PC-9 (cell line): ENCODE measurements at regions not wholly inside any gene's neighbourhood (a gene's known extent, or its start where the extent isn't known, plus 50 kb on each side); places are given as distances from the start of the nearest gene placed in this dataset.

Source experiments
- BruUV-seq: library from RNA; stranded (reverse); fragments of 400-500 nt; replicated peaks from 2 replicates; lab custom pipeline; 2021; lab: Mats Ljungman, UMichigan
- CTCF ChIA-PET: fragments of 300-600 bp; sonication (Branson Sonifier 250); formaldehyde crosslinking; loops from one replicate; lab custom pipeline; 2022; ENCODE audit warnings: antibody characterized with exemption; lab: Charles Lee
- POLR2A ChIA-PET: fragments of 300-600 bp; sonication (Branson Sonifier 250); formaldehyde crosslinking; loops from one replicate; lab custom pipeline; 2022; ENCODE audit warnings: antibody characterized with exemption; ENCODE audit not compliant: unreplicated experiment; lab: Charles Lee
- DNase-seq, 2 experiments: peaks; one replicate each; pipeline versions ENCODE4 v3.0.0 to v3.0.0-alpha.2; 2015 to 2022; ENCODE audit warnings: mixed read lengths in 1 of 2
- H2AFZ ChIP-seq: fragments of 200-600 bp; sonication (generic); 2 replicates; pipeline ENCODE4 v1.8.1; 2017; ENCODE audit warnings: antibody characterized with exemption
- H3F3A ChIP-seq: fragments of 200-600 bp; sonication (generic); 2 replicates; pipeline ENCODE4 v1.8.1; 2017; ENCODE audit warnings: antibody characterized with exemption, mild to moderate bottlenecking, low read depth; ENCODE audit not compliant: insufficient read depth
- H3K27ac ChIP-seq: fragments of 200-600 bp; sonication (generic); 2 replicates; pipeline ENCODE4 v1.6.1; 2016; ENCODE audit warnings: mixed run types
- H3K27me3 ChIP-seq: fragments of 200-600 bp; sonication (generic); 2 replicates; pipeline ENCODE4 v1.6.1; 2016; ENCODE audit warnings: low read depth, mixed run types; ENCODE audit not compliant: insufficient read depth
- H3K36me3 ChIP-seq: fragments of 200-600 bp; sonication (generic); 2 replicates; pipeline ENCODE4 v1.6.1; 2016; ENCODE audit warnings: low read depth, mixed run types
- H3K4me1 ChIP-seq: fragments of 200-600 bp; sonication (generic); replicated peaks from 2 replicates; pipeline ENCODE4 v1.6.1; 2016; ENCODE audit warnings: mixed run types; ENCODE audit not compliant: insufficient read depth
- H3K4me2 ChIP-seq: fragments of 200-600 bp; sonication (generic); 2 replicates; pipeline ENCODE4 v1.6.1; 2017; ENCODE audit warnings: mixed run types
- H3K4me3 ChIP-seq: fragments of 200-600 bp; sonication (generic); 2 replicates; pipeline ENCODE4 v1.6.1; 2016; ENCODE audit warnings: mixed run types
- H3K79me2 ChIP-seq: fragments of 200-600 bp; sonication (generic); 2 replicates; pipeline ENCODE4 v1.6.1; 2017; ENCODE audit warnings: low read depth, mixed run types
- H3K9me2 ChIP-seq: fragments of 200-600 bp; sonication (generic); 2 replicates; pipeline ENCODE4 v1.8.1; 2017; ENCODE audit warnings: mild to moderate bottlenecking; ENCODE audit not compliant: insufficient read depth
- H3K9me3 ChIP-seq: fragments of 200-600 bp; sonication (generic); 2 replicates; pipeline ENCODE4 v1.8.1; 2016; ENCODE audit warnings: low read depth; ENCODE audit not compliant: insufficient read depth
- H4K20me1 ChIP-seq: fragments of 200-600 bp; sonication (generic); 2 replicates; pipeline ENCODE4 v1.8.1; 2017; ENCODE audit not compliant: insufficient read depth
- CTCF ChIP-seq: fragments of 200-600 bp; sonication (generic); conservative IDR thresholded peaks from 2 replicates; pipeline ENCODE4 v1.6.1; 2017; ENCODE audit warnings: mixed run types, antibody characterized with exemption, mild to moderate bottlenecking, moderate library complexity
- EZH2 ChIP-seq: fragments of 200-600 bp; sonication (generic); IDR thresholded peaks from 2 replicates; pipeline ENCODE4 v1.8.0; 2017; ENCODE audit warnings: antibody characterized with exemption, low read depth
- intact Hi-C: fragments of 100-400 bp; cut with micrococcal nuclease; formaldehyde crosslinking; loops from one replicate; pipeline ENCODE4 v1.10.0; 2022; ENCODE audit not compliant: unreplicated experiment

- no peak overlapping the region for H3K4me3 ChIP-seq
- H3K4me1 ChIP-seq = no peaks in the 10 kb centered on the region
- no peaks in the 10 kb centered on the region for H4K20me1 ChIP-seq
- H3K36me3 ChIP-seq = no peaks in the 10 kb centered on the region
- H3K9me2 ChIP-seq = no peaks in the 10 kb centered on the region
- no peak overlapping the region for H3K27ac ChIP-seq
- BruUV-seq = no TSS peak
- H2AFZ ChIP-seq = no peak overlapping the region
- DNase-seq = no peak
- H3K9me3 ChIP-seq = no peaks in the 10 kb centered on the region
- no peak overlapping the region for H3K4me2 ChIP-seq
- no peaks in the 10 kb centered on the region for H3K79me2 ChIP-seq
- ChIA-PET POLR2A (no interaction called here), CTCF (no interaction called here)
- TF ChIP-seq CTCF (no peak), EZH2 (no peak)
- no peaks in the 10 kb centered on the region for H3F3A ChIP-seq
- intact Hi-C loops = no loop called here
- H3K27me3 ChIP-seq = no peaks in the 10 kb centered on the region
These were observed 132.8 kb upstream of the MPDZ start for GRCh38 chr9:13412331-13412730.

- CTCF ChIA-PET = no interaction called here
- H3K36me3 ChIP-seq = no peaks in the 10 kb centered on the region
These were observed 132.3 kb upstream of the MPDZ start for GRCh38 chr9:13411791-13412190.

GRCh38 chr9:13410566-13411031, 131.1 kb upstream of the MPDZ start:
- H4K20me1 ChIP-seq = no peaks in the 10 kb centered on the region
- H2AFZ ChIP-seq = no peak overlapping the region
- no peak overlapping the region for H3K4me2 ChIP-seq
- H3K4me1 ChIP-seq = no peaks in the 10 kb centered on the region
- H3K79me2 ChIP-seq = no peaks in the 10 kb centered on the region
- ChIA-PET POLR2A (no interaction called here), CTCF (no interaction called here)
- H3K27ac ChIP-seq = no peak overlapping the region
- H3K9me3 ChIP-seq = no peaks in the 10 kb centered on the region
- H3F3A ChIP-seq = no peaks in the 10 kb centered on the region
- intact Hi-C loops = no loop called here
- peak in 1 of 2 experiments; percentile 50 for DNase-seq
- no peak for TF ChIP-seq CTCF
- TF ChIP-seq EZH2 = no peak
- no peaks in the 10 kb centered on the region for H3K36me3 ChIP-seq
- no peak overlapping the region for H3K4me3 ChIP-seq
- H3K27me3 ChIP-seq = no peaks in the 10 kb centered on the region
- BruUV-seq = no TSS peak
- H3K9me2 ChIP-seq = no peaks in the 10 kb centered on the region

More at GRCh38 chr9:13411791-13412190, 132.3 kb upstream of the MPDZ start:
- Histone ChIP-seq H3K4me3 (no peak overlapping the region), H4K20me1 (no peaks in the 10 kb centered on the region), H3K79me2 (no peaks in the 10 kb centered on the region), H3K27ac (no peak overlapping the region), H3K9me2 (no peaks in the 10 kb centered on the region), H3K4me1 (no peaks in the 10 kb centered on the region), H3K27me3 (no peaks in the 10 kb centered on the region), H3K9me3 (no peaks in the 10 kb centered on the region), H2AFZ (no peak overlapping the region), H3F3A (no peaks in the 10 kb centered on the region), H3K4me2 (no peak overlapping the region)
- POLR2A ChIA-PET = no interaction called here
- TF ChIP-seq EZH2 (no peak), CTCF (no peak)
- DNase-seq = no peak
- intact Hi-C loops = no loop called here
- no TSS peak for BruUV-seq
